T-helper 1 cell treated with Interleukin-12 subunit alpha and Interleukin-12 subunit beta and Interleukin-4 antibody, amounts not matched to agents 30 ng/mL and 1 ng/mL, for 36 hours (primary cell): ENCODE measurements at regions not wholly inside any gene's neighbourhood (a gene's known extent, or its start where the extent isn't known, plus 50 kb on each side); places are given as distances from the start of the nearest gene placed in this dataset.

Source experiments
- intact Hi-C: fragments of 100-400 bp; cut with micrococcal nuclease; formaldehyde crosslinking; loops from one replicate; pipeline ENCODE4 v1.15.1; 2024

- intact Hi-C loops, result no loop called here
Observed at GRCh38 chr11:92475819-92476218, 251.2 kb downstream of the FAT3 start.

GRCh38 chr11:92477686-92478085, 253.1 kb downstream of the FAT3 start:
- intact Hi-C loops, result no loop called here

- intact Hi-C loops, result no loop called here
Observed at GRCh38 chr11:92480499-92480898, 255.9 kb downstream of the FAT3 start.

- intact Hi-C loops, result no loop called here
Observed at GRCh38 chr11:92482492-92483060, 258.0 kb downstream of the FAT3 start.

GRCh38 chr11:92484570-92484969, 260.0 kb downstream of the FAT3 start:
- intact Hi-C loops, result no loop called here

- intact Hi-C loops, result loop anchor here (5.0 kb wide), 1 partner anchor 908 kb away; no protein-coding TSS in a partner anchor
Observed at GRCh38 chr11:92489826-92490399, 265.3 kb downstream of the FAT3 start.

GRCh38 chr11:92492372-92492771, 267.8 kb downstream of the FAT3 start:
- intact Hi-C loops, result no loop called here

GRCh38 chr11:92495107-92495793, 270.6 kb downstream of the FAT3 start:
- intact Hi-C loops, result no loop called here

- intact Hi-C loops, result no loop called here
Observed at GRCh38 chr11:92500453-92500852, 275.8 kb downstream of the FAT3 start.

GRCh38 chr11:92501066-92501739, 276.6 kb downstream of the FAT3 start:
- intact Hi-C loops, result no loop called here

- intact Hi-C loops, result no loop called here
Observed at GRCh38 chr11:92504004-92504403, 279.4 kb downstream of the FAT3 start.

GRCh38 chr11:92504534-92504933, 279.9 kb downstream of the FAT3 start:
- intact Hi-C loops, result no loop called here

GRCh38 chr11:92505689-92506088, 281.1 kb downstream of the FAT3 start:
- intact Hi-C loops, result no loop called here

- intact Hi-C loops, result no loop called here
Observed at GRCh38 chr11:92506809-92507336, 282.3 kb downstream of the FAT3 start.

GRCh38 chr11:92510591-92510990, 286.0 kb downstream of the FAT3 start:
- intact Hi-C loops, result no loop called here

GRCh38 chr11:92511522-92512203, 287.0 kb downstream of the FAT3 start:
- intact Hi-C loops, result no loop called here

- intact Hi-C loops, result no loop called here
Observed at GRCh38 chr11:92512204-92512569, 287.6 kb downstream of the FAT3 start.

GRCh38 chr11:92523611-92524010, 299.0 kb downstream of the FAT3 start:
- intact Hi-C loops, result no loop called here

- intact Hi-C loops, result no loop called here
Observed at GRCh38 chr11:92524542-92524941, 299.9 kb downstream of the FAT3 start.

- intact Hi-C loops, result no loop called here
Observed at GRCh38 chr11:92527467-92527866, 302.8 kb downstream of the FAT3 start.

- intact Hi-C loops, result no loop called here
Observed at GRCh38 chr11:92528001-92528400, 303.4 kb downstream of the FAT3 start.
